IPS-20b (cell line): ENCODE measurements at regions not wholly inside any gene's neighbourhood (a gene's known extent, or its start where the extent isn't known, plus 50 kb on each side); places are given as distances from the start of the nearest gene placed in this dataset.

Experiments
- H3K27ac ChIP-seq: one replicate; pipeline ENCODE4 v1.5.1; 2013; ENCODE audit warnings: low read length
- H3K27me3 ChIP-seq: 2 replicates; pipeline ENCODE4 v1.6.1; 2013; ENCODE audit warnings: mild to moderate bottlenecking, low read length, inconsistent platforms; ENCODE audit not compliant: insufficient read depth
- H3K36me3 ChIP-seq: 2 replicates; pipeline ENCODE4 v1.6.1; 2013; ENCODE audit warnings: low read depth, mild to moderate bottlenecking, inconsistent platforms, low read length, moderate library complexity; ENCODE audit not compliant: insufficient read depth
- H3K4me1 ChIP-seq: 2 replicates; pipeline ENCODE4 v1.6.1; 2013; ENCODE audit warnings: mild to moderate bottlenecking, control low read depth, inconsistent platforms, low read length, moderate library complexity; ENCODE audit not compliant: insufficient read depth
- H3K4me3 ChIP-seq: 2 replicates; pipeline ENCODE4 v1.5.1; 2013; ENCODE audit warnings: mild to moderate bottlenecking, low read length, inconsistent platforms
- H3K9ac ChIP-seq: 2 replicates; pipeline ENCODE4 v1.6.1; 2013; ENCODE audit warnings: low read depth, mild to moderate bottlenecking, inconsistent platforms, low read length, moderate library complexity
- H3K9me3 ChIP-seq: 2 replicates; pipeline ENCODE4 v1.6.1; 2013; ENCODE audit warnings: mild to moderate bottlenecking, low read depth, low read length, inconsistent platforms; ENCODE audit not compliant: insufficient read depth

GRCh38 chr1:87941337-87941946 is 612.8 kb downstream of the LMO4 start:
- H3K27me3 ChIP-seq, result no peaks in the 10 kb centered on the region
- no peaks in the 10 kb centered on the region for H3K36me3 ChIP-seq
- no peaks in the 10 kb centered on the region for H3K9me3 ChIP-seq
- H3K4me1 ChIP-seq, result peaks cover 20% of the 10 kb centered on the region
- H3K9ac ChIP-seq, result no peak overlapping the region
- H3K27ac ChIP-seq, result no peak overlapping the region
- H3K4me3 ChIP-seq, result 0 out of 2 replicates have a peak overlapping the region, but pooled peaks have one; percentile 1

DNA sequence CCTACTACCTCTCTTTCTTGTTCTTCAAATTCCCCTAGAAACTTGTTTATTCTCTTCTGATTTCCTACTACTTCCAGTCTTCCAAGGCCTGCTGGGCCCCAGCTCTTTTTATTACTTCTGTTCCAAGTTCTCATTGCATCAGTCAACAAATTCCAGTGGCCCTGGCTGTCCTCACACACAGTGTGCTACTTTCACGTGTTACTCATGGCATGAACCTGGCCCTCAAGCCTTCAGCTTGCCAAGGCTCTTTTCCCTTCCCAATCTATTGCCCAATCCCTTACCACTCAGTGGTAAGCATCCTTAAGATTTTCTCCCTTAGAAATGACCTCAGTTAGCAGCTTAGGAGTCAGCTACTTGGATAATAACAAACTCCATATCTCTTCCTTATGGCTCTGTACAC is 613.5 kb downstream of the LMO4 start:
- Histone ChIP-seq H3K27me3 (no peaks in the 10 kb centered on the region), H3K4me1 (peaks cover 20% of the 10 kb centered on the region), H3K9ac (no peak overlapping the region), H3K4me3 (no peak overlapping the region), H3K27ac (no peak overlapping the region), H3K36me3 (no peaks in the 10 kb centered on the region), H3K9me3 (no peaks in the 10 kb centered on the region)

DNA sequence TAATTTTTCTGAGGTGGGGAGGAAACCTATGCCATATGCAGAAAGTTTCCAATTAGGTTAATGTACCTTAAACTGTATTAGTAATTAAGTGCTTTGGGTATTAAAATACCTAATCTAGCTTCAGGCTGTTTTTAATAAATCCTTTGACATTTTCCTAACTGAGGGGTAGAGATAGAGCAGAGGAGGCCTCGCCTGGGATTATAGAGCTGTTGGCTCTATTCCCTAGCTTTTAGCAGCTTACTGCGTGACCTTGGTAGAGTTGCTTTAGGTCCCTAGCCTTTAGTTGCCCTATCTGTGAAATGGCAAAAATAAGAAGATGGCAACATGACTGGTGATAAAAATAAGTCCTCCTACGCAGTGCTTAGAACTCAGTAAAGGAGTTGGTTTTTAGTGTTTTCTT is 621.0 kb downstream of the LMO4 start:
- no peaks in the 10 kb centered on the region for H3K36me3 ChIP-seq
- no peaks in the 10 kb centered on the region for H3K9me3 ChIP-seq
- no peak overlapping the region for H3K4me3 ChIP-seq
- no peaks in the 10 kb centered on the region for H3K4me1 ChIP-seq
- H3K27ac ChIP-seq, result no peak overlapping the region
- H3K9ac ChIP-seq, result no peak overlapping the region
- H3K27me3 ChIP-seq, result no peaks in the 10 kb centered on the region

DNA sequence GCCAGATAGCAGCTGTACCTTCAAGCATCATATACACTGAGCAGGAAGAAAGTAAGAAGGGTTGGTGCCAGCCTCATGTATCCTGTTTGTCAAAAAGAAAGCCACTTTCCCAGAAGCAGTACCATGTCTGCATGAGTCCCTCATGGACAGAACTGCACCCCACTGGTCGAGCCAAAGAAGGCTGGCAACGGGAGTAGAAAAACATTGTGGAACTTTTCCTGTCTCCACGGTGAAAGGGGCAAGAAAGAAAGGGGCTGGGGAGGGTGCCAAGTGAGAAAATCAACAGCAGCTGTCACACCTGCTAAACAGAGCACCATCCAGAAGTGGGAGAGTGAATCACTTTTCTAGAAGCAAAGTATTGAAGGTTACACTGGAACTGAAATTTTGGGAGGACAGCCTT is 621.7 kb downstream of the LMO4 start:
- Histone ChIP-seq H3K9me3 (no peaks in the 10 kb centered on the region), H3K27ac (no peak overlapping the region), H3K4me1 (no peaks in the 10 kb centered on the region)

DNA sequence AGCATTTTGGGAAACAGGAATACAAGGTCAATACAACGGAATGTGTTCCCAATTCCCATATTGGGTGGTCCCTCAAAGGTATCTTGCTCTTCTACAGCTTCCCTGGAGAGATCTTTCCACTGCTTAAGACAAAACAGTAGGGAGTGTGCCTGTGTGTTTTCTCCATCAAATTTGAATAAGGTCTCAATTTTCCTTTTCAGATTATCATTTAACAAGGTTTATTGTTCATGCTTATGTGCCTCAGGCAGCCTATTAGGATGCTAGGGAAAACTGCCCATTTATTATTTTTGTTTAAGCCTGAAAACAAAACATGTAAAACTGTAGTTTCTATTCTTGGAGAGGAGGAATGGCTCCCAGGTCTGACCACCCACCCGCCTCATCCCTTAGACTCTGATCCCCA is 622.7 kb downstream of the LMO4 start:
- Histone ChIP-seq H3K27me3 (no peaks in the 10 kb centered on the region), H3K9me3 (no peaks in the 10 kb centered on the region), H3K27ac (no peak overlapping the region), H3K36me3 (no peaks in the 10 kb centered on the region), H3K4me3 (no peak overlapping the region), H3K9ac (no peak overlapping the region), H3K4me1 (no peaks in the 10 kb centered on the region)

More for the DNA sequence above, 621.7 kb downstream of the LMO4 start:
- no peaks in the 10 kb centered on the region for H3K36me3 ChIP-seq
- H3K27me3 ChIP-seq, result no peaks in the 10 kb centered on the region
- no peak overlapping the region for H3K9ac ChIP-seq
- H3K4me3 ChIP-seq, result no peak overlapping the region

DNA sequence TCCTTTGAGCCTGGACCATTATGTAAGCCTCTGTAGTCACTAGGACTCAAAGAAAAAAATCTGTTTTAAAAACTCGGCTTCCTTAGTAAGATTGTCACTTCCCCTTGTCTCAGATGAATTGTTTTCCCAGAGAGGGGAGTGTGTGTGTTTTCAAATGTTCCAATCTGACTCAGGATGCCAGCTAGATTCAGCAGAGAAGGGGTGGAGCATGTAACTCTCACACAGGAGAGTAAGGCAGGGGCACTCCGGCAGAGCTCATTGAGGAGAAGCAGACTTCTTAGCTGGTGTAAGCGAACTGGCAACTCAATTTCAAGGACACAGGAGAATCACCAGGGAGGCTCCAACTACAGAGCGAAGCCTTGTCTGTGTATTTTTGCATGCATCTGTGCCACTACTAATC is 623.2 kb downstream of the LMO4 start:
- H3K36me3 ChIP-seq, result no peaks in the 10 kb centered on the region
- no peaks in the 10 kb centered on the region for H3K27me3 ChIP-seq
- H3K27ac ChIP-seq, result no peak overlapping the region
- no peak overlapping the region for H3K4me3 ChIP-seq
- no peaks in the 10 kb centered on the region for H3K9me3 ChIP-seq
- no peak overlapping the region for H3K9ac ChIP-seq
- no peaks in the 10 kb centered on the region for H3K4me1 ChIP-seq

GRCh38 chr1:87953121-87953520 is 624.4 kb downstream of the LMO4 start:
- Histone ChIP-seq H3K27me3 (no peaks in the 10 kb centered on the region), H3K36me3 (no peaks in the 10 kb centered on the region), H3K27ac (no peak overlapping the region), H3K9me3 (no peaks in the 10 kb centered on the region), H3K4me3 (no peak overlapping the region), H3K9ac (no peak overlapping the region), H3K4me1 (no peaks in the 10 kb centered on the region)

GRCh38 chr1:87953732-87954344 is 625.2 kb downstream of the LMO4 start:
- Histone ChIP-seq H3K27ac (no peak overlapping the region), H3K9ac (no peak overlapping the region), H3K27me3 (no peaks in the 10 kb centered on the region), H3K4me1 (no peaks in the 10 kb centered on the region), H3K36me3 (no peaks in the 10 kb centered on the region), H3K9me3 (no peaks in the 10 kb centered on the region), H3K4me3 (no peak overlapping the region)

- H3K27me3 ChIP-seq, result no peaks in the 10 kb centered on the region
- no peak overlapping the region for H3K9ac ChIP-seq
- no peak overlapping the region for H3K4me3 ChIP-seq
- H3K9me3 ChIP-seq, result no peaks in the 10 kb centered on the region
- H3K27ac ChIP-seq, result no peak overlapping the region
- no peaks in the 10 kb centered on the region for H3K36me3 ChIP-seq
- no peaks in the 10 kb centered on the region for H3K4me1 ChIP-seq
Observed at GRCh38 chr1:87955038-87955437, 626.4 kb downstream of the LMO4 start.

DNA sequence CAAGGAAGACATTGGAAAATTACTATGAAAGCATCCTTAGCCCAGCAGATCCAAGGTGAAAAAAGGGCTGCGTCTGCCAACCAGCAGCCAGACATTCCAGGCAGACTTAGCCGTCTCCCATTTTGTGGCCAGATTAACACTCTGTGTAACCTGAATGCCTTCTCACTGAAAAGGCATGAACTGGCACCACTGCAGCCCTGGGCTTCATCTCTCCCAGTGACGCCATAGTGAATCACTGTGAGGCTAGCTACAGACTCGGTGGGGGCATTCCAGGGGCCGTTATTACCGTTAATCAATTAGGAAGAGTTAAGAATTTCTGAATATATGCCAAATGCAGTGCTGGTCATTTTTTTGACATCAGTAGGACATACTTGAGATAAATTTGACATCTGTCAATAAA is 627.4 kb downstream of the LMO4 start:
- H3K9me3 ChIP-seq, result no peaks in the 10 kb centered on the region
- H3K36me3 ChIP-seq, result no peaks in the 10 kb centered on the region
- no peaks in the 10 kb centered on the region for H3K4me1 ChIP-seq
- H3K9ac ChIP-seq, result no peak overlapping the region
- H3K4me3 ChIP-seq, result no peak overlapping the region
- H3K27me3 ChIP-seq, result no peaks in the 10 kb centered on the region
- H3K27ac ChIP-seq, result no peak overlapping the region

GRCh38 chr1:87956750-87957149 is 628.1 kb downstream of the LMO4 start:
- Histone ChIP-seq H3K4me1 (no peaks in the 10 kb centered on the region), H3K27me3 (no peaks in the 10 kb centered on the region), H3K4me3 (no peak overlapping the region), H3K9ac (no peak overlapping the region), H3K36me3 (no peaks in the 10 kb centered on the region), H3K27ac (no peak overlapping the region), H3K9me3 (no peaks in the 10 kb centered on the region)

DNA sequence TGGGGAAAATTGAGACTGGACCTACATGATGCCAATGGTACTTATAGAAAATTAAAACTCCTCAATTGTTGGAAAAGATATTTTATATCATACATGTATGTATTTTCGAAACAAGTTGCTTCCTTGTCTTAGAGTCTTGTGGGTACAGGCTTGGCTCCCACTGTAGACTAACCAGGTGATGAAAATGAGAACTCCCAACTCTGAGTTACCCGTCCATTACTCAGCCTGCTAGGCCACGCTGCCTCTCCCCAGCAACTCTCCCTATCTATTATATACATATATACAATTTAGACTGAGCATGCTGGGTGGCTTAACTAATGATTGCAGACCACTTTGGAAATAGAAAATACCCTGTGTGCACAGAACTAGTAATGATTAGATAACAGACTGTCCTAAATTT is 628.7 kb downstream of the LMO4 start:
- Histone ChIP-seq H3K27me3 (no peaks in the 10 kb centered on the region), H3K36me3 (no peaks in the 10 kb centered on the region)

More for the DNA sequence above, 628.7 kb downstream of the LMO4 start:
- no peak overlapping the region for H3K4me3 ChIP-seq
- H3K4me1 ChIP-seq, result no peaks in the 10 kb centered on the region
- H3K9me3 ChIP-seq, result no peaks in the 10 kb centered on the region
- H3K27ac ChIP-seq, result no peak overlapping the region
- no peak overlapping the region for H3K9ac ChIP-seq
